ENCODE measurements at regions not wholly inside any gene's neighbourhood (a gene's known extent, or its start where the extent isn't known, plus 50 kb on each side); places are given as distances from the start of the nearest gene placed in this dataset.
"Not testable (repeated sequence)": the region's sequence is repeated elsewhere in the genome, so short reads cannot be mapped to it uniquely, and the experiment has no call there.

DNA sequence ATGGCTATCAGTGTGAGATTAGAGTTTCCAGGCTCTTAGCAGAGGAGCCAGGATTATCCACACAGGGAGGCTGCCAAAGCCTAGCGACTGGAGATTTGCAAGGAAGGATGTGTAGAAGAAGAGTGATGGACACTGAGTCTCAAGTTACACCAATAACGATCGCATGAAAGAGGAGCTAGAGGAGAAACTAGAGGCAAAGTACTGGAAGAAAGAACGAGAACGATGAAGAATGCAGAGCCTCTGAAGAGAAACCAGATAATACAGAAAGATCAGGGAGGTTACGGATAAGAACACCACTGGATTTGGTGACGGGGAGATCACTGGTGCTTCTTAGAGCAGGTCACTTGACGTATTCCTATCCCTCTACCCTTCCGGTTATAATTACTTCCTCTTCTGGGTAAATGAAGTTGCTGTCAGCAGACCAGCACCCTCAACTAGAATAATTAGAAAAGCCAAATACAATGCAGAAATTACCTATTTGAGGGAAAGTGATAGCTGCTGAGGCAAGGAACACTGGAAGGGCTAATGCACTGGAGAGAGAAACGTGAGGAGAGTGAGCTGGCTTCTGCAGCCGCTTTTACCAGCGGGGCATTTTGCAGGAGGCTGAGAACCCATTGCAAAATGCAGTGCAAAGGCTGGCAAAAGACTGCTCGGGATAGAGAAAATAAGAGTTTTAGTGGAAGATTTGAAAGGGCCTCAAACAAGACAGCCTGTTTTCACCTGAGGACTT, 93.1 kb upstream of the HIF1A start:
- no peak for DNase-seq (ENCODE audit: low read depth)

DNA sequence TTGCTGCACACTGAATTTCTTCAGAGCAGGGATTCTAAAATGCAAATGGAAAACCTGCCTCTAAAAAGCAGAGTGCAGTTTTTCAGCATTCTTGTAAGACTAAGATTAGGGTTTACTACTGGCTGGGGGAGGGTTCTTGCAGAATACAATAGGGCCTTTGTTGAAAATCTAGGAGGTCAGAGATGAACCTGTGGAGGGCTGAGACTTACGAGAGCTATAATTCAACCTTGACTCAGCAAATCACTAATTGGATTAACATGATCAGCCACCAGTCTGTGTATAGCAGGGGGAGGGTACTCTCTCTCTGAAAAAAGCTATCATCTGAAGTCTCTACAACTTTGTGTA, 92.6 kb upstream of the HIF1A start:
- no peak for DNase-seq (ENCODE audit: low read depth)

DNA sequence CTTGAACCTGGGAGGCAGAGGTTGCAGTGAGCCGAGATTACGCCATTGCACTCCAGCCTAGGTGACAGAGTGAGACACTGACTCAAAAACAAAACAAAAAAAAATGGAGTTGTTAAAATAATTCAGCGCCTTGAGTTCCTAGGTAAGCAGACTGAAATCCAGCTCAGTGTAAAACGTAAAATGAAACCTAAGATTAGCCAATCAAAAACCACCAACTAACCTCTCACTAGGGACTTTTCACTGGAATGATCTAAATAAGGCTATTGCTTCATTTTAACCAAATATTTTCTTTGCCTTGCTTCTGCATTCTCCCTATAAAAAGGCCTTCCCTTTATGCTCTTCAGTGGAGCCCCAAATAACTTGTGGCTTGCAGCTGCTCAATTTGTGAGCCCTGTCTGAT, 91.6 kb upstream of the HIF1A start:
- DNase-seq (ENCODE audit: low read depth) = no peak

DNA sequence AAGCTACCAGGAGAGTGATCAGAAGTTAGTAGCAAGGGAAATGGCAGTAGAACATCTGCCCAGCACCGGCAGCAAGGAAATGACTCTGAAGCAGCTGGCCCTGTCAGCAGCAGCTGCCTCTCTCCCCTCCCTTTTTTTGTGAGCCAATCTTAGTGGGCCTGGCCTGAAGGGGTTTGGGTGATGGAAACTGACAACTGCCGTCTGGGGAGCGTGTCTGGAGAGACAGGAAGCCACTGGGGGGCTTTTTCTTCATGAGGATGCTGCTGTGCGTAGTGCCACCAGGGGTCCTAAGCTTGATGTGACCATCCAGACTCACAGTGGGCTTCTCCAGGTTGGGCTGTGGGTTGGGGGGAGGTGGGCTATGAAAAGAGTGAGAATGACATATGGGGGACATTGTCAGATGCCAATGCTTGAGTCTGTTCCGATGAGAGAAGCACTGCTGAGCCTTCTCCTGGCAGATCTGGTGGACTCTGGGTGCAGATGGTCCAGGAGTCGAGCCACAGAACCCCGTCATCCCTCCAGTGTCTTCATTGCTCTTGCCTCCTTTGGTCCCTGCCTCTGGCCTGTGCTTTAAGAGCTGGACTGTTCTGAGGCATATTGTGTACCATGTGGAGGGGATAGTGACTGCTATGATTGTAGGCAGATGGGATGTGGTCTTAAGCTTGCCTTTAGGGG, 87.6 kb upstream of the HIF1A start:
- DNase-seq (ENCODE audit: low read depth) = no peak

DNA sequence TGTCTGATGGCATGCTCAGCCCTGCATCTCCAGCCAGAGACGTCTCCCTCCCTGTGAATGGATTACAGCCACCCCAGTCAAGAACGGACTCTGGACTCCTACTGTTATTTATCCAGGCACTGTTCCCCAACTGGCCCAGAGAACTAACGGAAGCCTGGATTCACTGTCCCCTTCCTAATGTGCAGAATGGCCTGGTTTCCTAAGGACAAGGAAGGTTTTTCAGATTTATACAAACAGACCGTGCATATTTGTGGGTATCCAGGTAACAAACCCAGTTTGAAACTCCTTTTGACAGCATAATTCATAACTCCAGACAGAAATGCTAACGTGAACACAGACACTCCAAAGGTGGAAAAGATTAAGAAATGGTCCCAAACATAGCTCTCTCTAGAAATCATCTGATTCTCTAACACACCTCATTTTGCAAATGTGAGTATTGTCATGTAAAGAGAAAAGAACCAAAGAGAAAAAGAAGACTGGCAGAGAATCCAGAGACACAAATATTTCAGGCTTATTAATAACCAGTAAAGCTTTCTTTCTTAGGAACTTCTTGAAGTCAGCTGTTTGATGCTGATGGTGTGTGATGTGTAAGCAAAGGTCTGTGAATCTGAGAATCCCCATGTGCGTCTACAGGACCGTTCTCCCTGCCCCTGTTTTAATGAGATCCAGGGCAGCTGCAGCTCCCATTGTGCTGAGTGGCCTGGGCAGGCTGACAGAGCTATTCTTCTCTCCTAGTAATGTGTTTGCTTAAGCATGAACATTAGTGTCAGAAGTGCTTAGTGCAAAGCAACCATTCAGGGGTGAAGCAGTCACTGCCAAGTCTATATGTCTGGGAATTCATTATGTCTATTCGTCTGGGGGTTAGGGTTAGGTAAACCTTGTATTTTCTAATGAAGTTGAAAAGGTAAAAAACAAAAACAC, 86.8 kb upstream of the HIF1A start:
- peak; percentile 67 for DNase-seq (ENCODE audit: low read depth)

DNA sequence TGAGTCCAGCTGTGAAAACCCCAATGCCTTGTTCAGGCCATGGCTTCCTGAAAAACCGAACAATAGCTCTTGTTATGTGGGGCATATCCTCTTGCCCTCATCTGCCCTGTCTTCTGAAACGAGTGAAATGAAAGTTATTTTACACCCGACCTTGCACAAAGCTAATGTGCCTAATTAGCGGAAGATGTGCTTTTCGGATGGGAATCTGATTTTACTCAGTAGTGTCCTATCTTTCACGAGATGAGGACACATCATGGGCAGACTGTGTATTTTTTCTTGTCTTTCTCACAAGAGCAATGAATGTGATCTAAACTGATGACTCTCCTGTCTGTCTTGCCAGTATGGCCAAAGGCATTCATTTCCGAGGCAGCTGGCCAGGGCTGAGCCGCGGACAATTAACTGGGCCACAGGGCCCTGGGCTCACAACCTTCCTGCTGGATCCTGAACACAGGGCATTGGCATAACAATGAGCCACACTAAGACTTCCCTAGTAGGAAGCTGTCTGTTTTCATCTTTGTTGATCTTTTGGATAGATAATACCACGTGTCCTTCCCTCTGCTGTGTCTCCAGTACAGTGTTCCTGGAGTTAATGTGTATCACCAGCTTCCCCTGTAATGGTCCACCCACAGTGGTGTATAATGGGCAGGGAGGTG, 86.0 kb upstream of the HIF1A start:
- peak; percentile 84 for DNase-seq (ENCODE audit: low read depth)

DNA sequence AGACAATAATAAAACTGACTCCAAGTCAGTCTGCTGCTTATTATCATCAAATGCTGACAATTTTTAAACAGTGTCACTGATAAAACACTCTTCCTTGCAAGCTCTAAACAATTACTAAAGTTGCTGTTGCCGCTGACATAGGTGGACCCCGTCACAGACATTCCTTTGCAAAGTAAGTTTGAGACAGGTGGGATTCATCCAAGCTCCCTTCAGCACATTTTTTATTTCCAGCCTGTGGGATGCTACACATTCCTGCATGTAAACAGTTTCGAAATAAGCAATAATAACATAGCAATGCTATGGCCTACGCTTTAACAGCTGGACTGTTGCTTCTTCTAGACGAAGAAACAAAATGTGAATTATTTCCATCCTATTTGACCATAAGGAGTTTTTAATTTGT, 85.4 kb upstream of the HIF1A start:
- DNase-seq (ENCODE audit: low read depth) = no peak

DNA sequence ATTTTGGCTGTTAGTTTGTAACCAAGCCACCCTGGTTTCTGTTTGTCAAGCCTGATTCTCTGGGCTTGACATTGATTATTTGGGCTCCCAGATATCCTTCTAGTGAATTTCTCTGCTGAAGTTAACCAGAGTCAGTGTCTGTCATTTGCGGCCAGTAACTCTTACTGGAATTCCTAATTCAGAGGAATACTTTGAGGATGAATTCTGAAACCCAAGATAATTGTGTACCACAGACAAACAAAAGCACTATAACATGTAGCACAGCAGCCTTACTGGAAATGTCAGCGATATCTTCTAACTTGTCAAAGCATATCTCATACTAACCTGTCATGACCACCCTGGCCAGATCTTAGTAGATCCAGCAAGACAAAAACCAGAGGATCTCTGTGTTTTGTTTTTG, 84.4 kb upstream of the HIF1A start:
- DNase-seq (ENCODE audit: low read depth) = no peak

DNA sequence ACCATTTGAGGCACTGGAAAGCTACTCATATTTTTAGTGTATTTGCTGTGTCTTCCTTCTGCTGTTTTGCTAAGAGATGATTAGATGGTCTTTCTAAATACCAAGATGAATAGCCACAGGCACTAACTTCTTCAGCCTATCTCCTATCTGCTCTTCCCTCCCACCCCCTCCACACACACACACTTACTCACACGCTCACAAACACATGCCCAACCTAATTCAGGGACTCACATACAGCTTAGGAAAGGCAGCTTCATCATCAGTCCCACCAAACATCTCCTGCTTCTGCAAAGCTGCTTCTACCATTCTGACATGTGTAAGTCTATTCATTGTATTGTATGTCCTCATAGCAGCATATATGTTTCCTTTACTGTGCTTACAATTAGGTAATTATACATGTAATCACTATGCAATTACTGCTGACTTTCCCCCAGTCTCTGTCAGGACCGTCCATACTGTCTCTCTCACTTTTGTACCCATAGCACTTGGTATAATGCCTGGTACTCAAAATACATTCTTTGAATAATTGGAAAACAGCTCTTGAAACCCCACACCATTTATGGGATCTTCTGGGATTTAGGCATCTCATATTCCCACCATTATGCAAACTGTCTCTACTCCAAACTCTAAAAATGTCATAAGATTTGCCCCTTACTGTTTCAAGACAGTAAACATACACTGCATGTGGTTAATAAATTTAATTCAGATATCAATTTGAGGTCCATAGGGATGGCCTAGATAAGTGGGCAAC, 83.3 kb upstream of the HIF1A start:
- DNase-seq (ENCODE audit: low read depth) = no peak

DNA sequence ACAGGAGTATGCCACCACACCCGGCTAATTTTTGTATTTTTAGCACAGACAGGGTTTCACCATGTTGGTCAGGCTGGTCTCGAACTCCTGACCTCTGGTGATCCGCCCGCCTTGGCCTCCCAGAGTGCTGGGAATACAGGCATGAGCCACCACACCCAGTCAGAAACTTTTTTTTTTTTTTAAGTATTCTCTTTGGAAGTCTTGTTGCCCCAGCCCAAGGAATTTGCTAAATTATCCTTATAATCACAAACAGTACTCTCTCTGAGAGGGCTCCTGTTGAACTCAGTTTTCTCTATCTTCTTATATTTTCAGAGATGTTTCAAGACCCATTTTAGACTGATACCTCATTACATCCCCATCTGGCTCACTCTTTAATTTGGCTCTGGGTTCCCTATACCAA, 82.3 kb upstream of the HIF1A start:
- not testable (repeated sequence) for DNase-seq (ENCODE audit: low read depth)

DNA sequence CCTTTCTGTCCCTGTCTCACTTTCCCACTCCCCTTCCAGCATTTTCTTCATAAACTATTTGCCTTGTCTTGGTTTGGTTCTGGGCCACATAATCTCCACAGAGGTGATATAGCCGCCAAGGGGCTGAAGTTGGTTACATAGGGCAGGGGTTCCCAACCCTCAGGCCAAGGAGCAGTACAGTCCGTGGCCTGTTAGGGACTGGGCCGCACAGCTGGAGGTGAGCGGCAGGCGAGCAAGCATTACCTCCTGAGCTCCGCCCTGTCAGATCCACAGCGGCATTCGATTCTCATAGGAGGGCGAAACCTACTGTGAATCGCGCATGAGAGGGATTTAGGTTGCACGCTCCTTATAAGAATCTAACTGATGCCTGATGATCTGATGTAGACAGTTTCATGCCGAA, 80.6 kb upstream of the HIF1A start:
- no peak for DNase-seq (ENCODE audit: low read depth)

DNA sequence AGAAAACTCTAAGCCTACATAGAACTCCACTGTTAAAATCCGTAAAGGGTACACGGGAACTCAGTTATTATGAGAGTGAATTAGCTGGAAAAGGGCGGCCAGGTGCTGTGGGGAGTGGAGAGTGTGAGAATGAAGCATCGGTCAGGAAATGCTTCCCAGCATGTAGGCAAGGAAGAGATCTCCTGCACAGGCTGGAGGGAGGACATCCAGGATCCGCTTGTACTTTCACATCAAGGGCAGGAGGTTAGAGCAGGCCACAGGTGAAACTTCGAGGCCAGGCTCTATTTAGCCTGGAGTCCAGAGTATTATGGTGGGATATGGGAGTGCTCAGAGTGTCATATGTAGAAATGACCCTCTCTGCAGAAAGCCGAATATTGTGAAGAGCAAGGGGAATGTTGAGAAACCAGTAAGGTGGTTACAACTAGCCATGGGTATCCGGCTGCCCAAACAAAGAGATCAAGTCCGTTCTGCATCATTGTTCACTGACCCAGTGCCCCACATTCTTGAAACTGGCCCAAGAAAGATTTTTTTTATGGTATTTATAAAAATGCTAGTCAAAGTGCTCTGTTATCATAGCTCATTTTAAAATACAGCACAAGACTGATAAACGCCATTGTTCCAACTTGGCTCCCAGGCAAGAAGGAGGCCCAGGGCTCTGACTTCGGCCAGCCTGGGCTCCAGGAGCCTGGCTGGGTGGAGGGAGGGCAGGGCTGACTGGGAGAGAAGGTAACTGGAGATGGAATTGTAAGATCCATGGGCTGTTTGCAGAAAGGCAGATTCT, 79.4 kb upstream of the HIF1A start:
- DNase-seq (ENCODE audit: low read depth) = peak; percentile 59

DNA sequence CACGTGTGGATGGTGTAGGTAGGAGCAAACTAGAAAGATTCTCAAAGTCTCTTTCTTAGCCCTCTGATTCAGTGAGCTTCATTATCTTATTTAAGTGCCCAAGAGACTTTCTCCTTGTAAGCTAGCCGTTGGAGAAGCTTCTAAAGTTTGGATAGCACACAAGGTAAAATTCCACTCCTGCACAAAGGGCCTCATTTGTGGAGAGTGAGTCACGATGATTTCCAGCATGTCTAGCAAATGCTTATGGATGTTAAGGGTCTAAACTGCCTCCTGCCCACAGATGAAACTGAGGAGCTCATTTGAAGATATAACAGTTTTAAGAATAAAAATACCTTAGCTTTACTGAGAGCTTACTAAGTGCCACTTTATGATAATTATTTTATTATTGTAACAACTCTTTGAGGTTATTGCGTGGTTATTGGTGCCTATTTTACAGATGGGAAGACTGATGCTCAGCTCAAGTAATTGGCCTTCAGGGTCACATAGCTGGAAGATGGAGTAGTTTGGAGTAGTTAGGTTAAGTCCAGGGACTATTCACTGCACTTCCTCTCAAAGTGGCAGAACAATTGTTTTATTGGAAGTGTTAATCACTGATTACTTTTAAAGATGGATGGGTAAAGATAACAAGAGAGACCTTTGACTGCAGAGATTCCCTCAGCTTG, 78.7 kb upstream of the HIF1A start:
- peak; percentile 79 for DNase-seq (ENCODE audit: low read depth)

DNA sequence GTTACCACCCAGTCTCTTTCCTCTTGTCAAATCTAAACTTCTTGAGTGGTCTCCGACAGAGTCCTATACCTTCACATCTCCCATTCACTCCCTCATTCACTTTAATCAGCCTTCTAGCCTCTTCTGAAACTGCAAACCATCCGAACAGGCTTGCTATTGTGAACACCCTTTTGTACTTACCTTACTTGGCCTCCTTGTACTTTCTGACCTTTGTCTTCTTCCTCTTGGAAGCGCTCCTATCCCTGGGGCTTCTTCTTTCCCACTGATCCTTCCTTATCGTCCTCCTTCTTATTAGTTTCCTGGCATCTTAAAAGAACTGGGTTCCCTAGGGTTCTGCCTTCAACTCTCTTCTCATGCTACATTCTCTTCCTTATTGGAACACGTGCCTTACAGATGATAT, 76.9 kb upstream of the HIF1A start:
- no peak for DNase-seq (ENCODE audit: low read depth)

DNA sequence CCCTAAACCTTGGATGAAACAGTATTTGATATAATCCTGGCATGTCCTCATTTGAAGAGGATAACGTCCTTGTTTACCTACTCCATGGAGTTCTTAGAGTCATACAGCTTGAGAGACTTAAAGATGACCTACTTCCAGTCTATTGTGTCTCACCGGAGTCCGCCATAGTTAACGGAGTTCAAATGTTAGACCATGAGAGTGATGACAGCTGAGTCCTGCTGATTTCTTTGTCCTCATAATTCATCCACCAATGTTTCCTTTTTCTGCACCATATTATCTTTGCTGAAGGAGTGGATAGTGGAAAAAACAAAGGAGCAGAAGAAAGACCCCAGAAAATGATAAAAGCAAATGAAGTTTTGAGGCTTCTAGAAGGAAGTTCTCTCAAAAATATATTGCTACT, 75.8 kb upstream of the HIF1A start:
- no peak for DNase-seq (ENCODE audit: low read depth)

DNA sequence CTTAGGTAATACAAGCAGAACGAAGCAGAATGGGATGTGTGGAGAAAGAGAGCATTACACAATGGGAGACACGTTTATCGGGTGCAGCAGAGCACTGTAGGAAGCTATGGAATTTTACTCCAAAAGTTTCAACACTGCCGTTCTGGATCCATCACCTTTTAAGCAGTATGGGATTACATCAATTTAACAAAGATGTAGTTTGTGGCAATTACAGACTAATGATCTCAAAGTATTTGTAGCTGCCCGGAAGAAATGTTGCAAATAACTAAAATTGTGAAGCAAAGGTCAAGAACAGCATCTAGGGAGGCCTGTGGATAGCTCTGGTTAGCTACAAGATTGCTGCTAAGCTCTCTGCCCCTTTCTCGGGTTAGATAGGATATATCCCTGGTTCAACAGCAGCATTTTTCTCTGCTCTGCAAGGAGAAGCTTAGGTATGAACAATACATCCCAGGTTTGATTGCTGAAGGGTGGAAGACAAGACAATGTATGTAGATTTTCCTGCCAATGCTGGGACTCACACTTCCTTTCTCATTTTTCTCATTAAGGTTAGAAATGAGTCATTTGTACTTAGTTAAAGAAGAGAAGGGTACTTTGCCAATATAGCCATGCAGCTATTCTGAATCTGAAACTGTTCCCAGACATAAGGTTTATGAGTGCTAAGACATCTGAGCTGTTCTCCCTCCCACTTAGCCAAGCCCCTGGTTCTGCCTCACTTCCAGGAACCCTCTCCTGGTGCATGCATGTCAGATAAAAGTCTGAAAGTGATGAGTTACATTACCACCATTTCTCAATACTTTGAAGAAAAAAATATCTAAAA, 75.0 kb upstream of the HIF1A start:
- DNase-seq (ENCODE audit: low read depth) = peak; percentile 68

DNA sequence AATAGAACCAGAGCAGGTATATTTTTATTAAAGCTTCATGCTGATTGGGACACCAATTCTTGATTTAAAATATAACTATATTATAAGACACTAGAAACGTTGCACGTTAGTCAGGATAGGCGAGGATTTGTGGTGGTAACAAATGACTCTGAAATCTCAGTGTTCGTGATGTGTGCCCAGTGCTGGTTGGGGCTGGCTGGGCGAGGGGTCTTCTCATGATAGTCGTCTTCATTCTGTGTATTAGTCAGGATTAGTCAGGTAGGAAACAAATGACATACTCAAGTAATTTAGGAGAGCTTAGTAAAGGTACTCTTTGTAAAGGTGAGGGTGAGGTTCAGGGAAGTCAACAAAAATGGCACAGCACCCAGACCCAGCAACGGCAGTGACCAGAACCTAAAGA, 73.9 kb upstream of the HIF1A start:
- no peak for DNase-seq (ENCODE audit: low read depth)

DNA sequence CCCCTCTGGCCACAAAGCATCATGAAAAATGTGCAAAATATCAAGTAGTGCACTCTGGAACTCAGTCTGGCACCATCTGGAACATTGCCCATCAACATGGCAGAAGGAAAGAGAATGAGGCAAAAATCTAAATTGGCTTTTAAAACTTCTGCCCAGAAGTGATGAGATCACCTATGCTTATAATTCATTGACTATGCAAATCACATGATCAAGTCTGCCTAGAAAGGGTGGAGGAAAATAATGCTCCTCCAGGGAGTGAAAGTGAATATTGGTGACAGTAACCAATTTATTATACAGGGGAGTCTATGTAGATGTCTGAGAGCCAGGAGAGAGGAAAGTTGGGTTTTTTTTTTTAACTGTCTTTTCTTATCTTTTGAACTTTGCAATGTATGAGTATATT, 73.3 kb upstream of the HIF1A start:
- DNase-seq (ENCODE audit: low read depth) = no peak

DNA sequence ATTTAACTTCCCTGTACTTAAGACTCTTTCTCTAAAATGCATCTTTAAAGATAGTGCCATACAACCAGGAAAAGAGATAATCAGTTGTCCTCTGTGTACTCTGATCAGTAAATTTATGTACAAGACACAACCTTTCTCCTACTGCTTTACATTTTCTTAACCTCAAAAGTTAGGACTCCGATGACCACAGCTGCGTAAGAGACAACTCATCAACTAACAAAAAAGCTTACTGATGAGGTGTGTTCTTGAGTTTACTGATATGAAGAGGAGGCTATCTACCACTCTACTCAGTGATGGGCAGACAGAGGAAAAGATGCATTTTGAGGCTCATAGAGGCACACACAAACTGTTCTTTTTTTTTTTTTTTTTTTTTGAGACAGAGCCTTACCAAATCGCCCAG, 71.4 kb upstream of the HIF1A start:
- no peak for DNase-seq (ENCODE audit: low read depth)

Measured in Daoy (cell line).